ENCODE measurements at regions not wholly inside any gene's neighbourhood (a gene's known extent, or its start where the extent isn't known, plus 50 kb on each side); places are given as distances from the start of the nearest gene placed in this dataset.

DNA sequence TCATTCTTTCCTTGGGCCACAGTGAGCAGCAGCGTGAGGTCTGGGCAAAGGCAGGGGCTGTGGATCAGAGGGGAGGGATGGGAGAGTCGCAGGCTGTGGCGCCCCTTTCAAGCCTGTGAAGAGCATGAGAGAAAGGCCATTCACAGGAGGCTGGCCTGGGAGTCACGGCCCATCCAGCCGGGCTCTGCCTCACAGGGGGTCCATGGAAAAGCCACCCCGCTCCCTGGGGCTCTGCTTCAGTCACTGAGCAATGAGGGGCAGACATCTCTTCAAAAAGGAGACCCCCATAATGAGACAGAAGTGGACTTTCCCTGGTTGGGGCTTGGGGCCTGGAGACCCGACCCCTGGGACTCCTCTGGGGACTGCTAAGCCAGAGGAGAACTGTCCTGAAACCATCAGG is 117.0 kb upstream of the GSC start:
- Histone ChIP-seq H3K4me3 (ENCODE audit: low read depth, low read length) (no peak overlapping the region), H3K36me3 (ENCODE audit: control insufficient read depth, insufficient read depth, low read length) (no peaks in the 10 kb centered on the region), H3K27me3 (ENCODE audit: control insufficient read depth, insufficient read depth, low read length) (no peaks in the 10 kb centered on the region)
- TF ChIP-seq, protein P1, sequence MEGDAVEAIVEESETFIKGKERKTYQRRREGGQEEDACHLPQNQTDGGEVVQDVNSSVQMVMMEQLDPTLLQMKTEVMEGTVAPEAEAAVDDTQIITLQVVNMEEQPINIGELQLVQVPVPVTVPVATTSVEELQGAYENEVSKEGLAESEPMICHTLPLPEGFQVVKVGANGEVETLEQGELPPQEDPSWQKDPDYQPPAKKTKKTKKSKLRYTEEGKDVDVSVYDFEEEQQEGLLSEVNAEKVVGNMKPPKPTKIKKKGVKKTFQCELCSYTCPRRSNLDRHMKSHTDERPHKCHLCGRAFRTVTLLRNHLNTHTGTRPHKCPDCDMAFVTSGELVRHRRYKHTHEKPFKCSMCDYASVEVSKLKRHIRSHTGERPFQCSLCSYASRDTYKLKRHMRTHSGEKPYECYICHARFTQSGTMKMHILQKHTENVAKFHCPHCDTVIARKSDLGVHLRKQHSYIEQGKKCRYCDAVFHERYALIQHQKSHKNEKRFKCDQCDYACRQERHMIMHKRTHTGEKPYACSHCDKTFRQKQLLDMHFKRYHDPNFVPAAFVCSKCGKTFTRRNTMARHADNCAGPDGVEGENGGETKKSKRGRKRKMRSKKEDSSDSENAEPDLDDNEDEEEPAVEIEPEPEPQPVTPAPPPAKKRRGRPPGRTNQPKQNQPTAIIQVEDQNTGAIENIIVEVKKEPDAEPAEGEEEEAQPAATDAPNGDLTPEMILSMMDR (IDR thresholded peaks at IDR 0.05; ENCODE audit: insufficient read depth, low read depth, low read length) = no peak
- CTCF ChIA-PET = no interaction called here
- POLR2A ChIA-PET = no interaction called here
- DNase-seq (ENCODE audit: low read depth) = no peak

DNA sequence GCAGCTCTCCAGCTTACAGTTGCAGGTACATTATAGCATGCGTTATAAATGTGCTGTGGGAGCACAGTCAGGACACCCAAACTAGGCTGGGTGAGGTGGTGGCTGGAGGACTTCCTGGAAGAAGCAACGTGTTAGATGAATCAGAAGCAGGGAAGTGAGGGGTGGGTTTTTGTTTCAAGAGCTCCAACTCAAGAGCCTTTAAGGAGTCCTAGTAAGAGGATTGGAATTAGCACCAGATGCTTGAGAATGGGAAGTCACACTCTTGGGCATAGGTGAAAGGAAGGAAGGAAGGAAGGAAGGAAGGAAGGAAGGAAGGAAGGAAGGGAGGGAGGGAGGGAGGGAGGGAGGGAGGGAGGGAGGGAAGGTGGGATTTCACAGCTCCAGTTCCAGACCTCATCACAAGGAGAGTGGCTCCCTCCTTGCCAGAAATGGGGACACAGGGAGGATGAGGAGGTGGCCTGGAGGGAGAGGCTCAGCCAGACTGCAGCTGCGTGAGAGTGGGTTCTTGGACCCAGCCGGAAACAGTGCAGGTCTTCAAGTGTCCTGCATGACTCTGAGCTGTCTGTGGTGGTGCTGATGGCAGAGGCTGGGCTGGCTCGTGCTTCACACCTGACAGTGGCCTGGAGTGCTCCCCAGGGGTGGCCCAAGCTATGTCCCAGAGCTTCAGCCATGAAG is 115.7 kb upstream of the GSC start:
- Histone ChIP-seq H3K36me3 (ENCODE audit: control insufficient read depth, insufficient read depth, low read length) (no peaks in the 10 kb centered on the region), H3K4me3 (ENCODE audit: low read depth, low read length) (no peak overlapping the region), H3K27me3 (ENCODE audit: control insufficient read depth, insufficient read depth, low read length) (no peaks in the 10 kb centered on the region)
- TF ChIP-seq, protein P1 (IDR thresholded peaks at IDR 0.05; ENCODE audit: insufficient read depth, low read depth, low read length) = no peak
- CTCF ChIA-PET = no interaction called here
- POLR2A ChIA-PET = no interaction called here
- no peak for DNase-seq (ENCODE audit: low read depth)

DNA sequence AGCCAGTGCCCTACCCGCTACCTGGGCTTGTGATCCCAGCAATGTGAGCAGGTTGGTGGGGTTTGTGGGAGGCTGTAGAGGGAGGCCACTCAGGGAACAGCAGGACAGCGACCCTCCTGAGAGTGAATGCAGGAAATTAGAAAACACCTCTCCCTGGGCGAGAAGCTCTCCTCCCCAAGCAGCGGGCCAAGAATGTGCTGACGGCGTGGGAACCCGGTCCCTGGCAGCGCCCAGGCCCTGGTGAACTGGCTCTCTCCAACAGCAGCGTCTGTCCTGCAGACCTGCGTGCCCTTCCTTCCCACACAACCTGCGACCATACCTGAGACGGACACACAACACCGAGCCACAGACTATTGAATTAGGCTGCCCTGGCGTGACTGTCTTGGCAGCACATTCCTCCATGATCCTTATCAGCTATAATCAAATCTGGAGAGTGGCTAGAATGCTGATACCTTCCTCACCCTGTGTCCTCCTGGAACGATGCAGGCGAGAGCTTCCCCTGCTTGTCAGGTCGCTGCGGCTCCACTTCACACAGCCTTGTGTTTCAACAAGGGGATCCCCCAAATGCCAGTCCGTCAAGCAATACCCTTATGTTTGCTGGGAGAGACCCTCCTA is 114.8 kb upstream of the GSC start:
- H3K27me3 ChIP-seq (ENCODE audit: control insufficient read depth, insufficient read depth, low read length) = no peaks in the 10 kb centered on the region
- ChIA-PET POLR2A (no interaction called here), CTCF (no interaction called here)
- H3K36me3 ChIP-seq (ENCODE audit: control insufficient read depth, insufficient read depth, low read length) = no peaks in the 10 kb centered on the region
- DNase-seq (ENCODE audit: low read depth) = no peak
- no peak overlapping the region for H3K4me3 ChIP-seq (ENCODE audit: low read depth, low read length)
- TF ChIP-seq, protein P1 (IDR thresholded peaks at IDR 0.05; ENCODE audit: insufficient read depth, low read depth, low read length) = no peak

DNA sequence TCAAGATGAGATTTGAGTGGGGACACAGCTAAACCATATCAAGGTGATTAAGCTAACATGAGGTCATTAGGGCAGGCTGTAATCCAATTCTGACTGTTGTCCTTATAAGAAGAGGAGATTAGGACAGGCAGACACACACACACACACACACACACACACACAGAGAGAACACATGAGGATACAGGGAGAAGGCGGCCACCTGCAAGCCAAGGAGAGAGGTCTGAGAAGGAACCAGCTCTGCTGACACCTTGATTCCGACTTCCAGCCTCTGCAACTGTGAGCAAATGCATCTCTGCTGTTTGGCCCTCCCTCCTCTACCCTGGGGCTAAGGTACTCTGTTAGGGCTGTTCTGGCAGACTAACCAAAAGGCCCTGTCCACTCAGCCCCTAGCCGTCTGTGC is 112.5 kb upstream of the GSC start:
- DNase-seq (ENCODE audit: low read depth) = no peak
- Histone ChIP-seq H3K36me3 (ENCODE audit: control insufficient read depth, insufficient read depth, low read length) (no peaks in the 10 kb centered on the region), H3K4me3 (ENCODE audit: low read depth, low read length) (no peak overlapping the region), H3K27me3 (ENCODE audit: control insufficient read depth, insufficient read depth, low read length) (no peaks in the 10 kb centered on the region)
- ChIA-PET POLR2A (no interaction called here), CTCF (no interaction called here)
- TF ChIP-seq, protein P1 (IDR thresholded peaks at IDR 0.05; ENCODE audit: insufficient read depth, low read depth, low read length) = no peak

DNA sequence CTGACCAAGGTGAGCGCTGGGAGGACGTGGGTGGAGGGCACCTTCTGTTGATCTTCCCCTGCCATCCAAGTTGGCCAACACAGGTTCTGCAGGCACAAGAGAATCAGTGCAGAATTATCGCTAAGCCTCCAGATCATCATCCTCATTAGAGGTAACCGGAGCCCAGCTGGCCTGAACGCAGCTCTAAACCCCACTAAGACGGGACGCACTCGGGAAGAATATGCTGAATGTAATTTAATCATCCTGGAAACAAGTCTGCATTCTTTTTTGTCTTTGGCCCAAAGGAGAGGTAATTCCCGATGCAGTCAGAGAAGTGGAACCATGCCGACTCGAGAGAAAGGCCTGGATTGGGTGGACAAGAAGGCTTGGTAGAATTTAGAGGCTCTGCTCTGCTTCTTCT is 111.0 kb upstream of the GSC start:
- Histone ChIP-seq H3K4me3 (ENCODE audit: low read depth, low read length) (no peak overlapping the region), H3K27me3 (ENCODE audit: control insufficient read depth, insufficient read depth, low read length) (no peaks in the 10 kb centered on the region), H3K36me3 (ENCODE audit: control insufficient read depth, insufficient read depth, low read length) (no peaks in the 10 kb centered on the region)
- TF ChIP-seq, protein P1 (IDR thresholded peaks at IDR 0.05; ENCODE audit: insufficient read depth, low read depth, low read length) = no peak
- POLR2A ChIA-PET = no interaction called here
- no peak for DNase-seq (ENCODE audit: low read depth)
- CTCF ChIA-PET = no interaction called here

Measured in BJ (cell line).